ENCODE measurements at regions not wholly inside any gene's neighbourhood (a gene's known extent, or its start where the extent isn't known, plus 50 kb on each side); places are given as distances from the start of the nearest gene placed in this dataset.

DNA sequence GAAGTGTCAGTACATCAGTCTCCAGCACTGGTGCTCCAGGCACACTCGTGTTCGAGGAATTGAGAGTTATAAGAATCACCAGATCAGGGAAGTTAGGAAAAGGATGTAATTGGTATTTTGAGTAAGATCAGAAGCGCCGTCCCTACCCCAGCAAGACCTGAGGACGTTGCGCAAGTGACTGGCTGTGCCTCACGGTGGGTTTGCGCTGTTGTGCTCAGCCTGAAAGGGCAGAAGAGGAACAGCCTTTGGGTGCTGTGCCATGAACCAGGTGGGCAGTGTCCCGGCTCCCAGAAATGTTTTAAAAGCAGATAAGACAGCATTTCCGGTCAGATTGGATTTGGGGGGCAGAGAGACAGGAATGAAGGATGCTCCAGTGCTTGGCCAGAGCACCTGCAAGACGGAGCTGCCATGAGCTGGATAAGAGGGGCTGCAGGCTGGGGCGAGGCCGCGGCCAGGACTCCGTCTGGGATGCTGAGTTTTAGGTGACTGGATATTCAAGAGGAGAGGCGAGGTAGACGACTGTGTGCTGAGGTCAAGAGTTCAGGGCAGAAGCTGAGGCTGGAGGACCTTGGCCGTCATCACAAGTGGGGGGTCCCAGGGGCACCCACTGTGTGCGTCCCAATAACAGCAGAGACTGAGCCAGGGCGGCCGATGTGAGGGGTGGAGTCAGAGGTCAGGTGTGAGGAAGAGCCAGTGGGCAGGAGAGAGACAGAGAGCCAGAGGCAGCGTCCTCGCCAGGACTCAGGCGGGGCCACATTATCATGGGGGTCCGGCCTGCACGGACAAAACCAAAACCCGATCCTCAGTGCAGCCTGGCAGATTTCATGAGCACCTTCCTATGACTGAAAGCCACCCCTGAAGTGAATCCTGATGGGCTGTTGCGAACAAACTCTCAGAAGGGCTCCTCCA is 77.7 kb upstream of the ALKAL2 start:
- TF ChIP-seq CTCF (conservative IDR thresholded peaks at IDR 0.05 in 1 of 2, IDR thresholded peaks at IDR 0.05 in 1 of 2; ENCODE audit: low read depth in 1 of 2, low read length in 2 of 2) (no peak), EZH2 (IDR thresholded peaks at IDR 0.05; ENCODE audit: low read length, missing control alignments) (no peak)
